Activated naive CD8-positive, alpha-beta T cell treated with anti-CD3 and anti-CD28 coated beads, Interleukin-2, amount 50 U/mL, for 24 hours (primary cell): ENCODE measurements at regions not wholly inside any gene's neighbourhood (a gene's known extent, or its start where the extent isn't known, plus 50 kb on each side); places are given as distances from the start of the nearest gene placed in this dataset.

Source experiments
- ATAC-seq: fragments of 150-1000 bp; cut with Tn5 transposase; one replicate; pipeline ENCODE4 v1.10.0; 2021
- DNase-seq: peaks from one replicate; pipeline ENCODE4 v3.0.0; 2021
- H3K27ac Mint-ChIP-seq: one replicate; pipeline ENCODE4 v1.8.0; 2021; ENCODE audit warnings: mild to moderate bottlenecking, mixed read lengths
- H3K27me3 Mint-ChIP-seq: one replicate; pipeline ENCODE4 v1.8.0; 2021; ENCODE audit warnings: mixed read lengths
- H3K36me3 Mint-ChIP-seq: one replicate; pipeline ENCODE4 v1.8.0; 2021; ENCODE audit warnings: low read depth, mixed read lengths
- H3K4me1 Mint-ChIP-seq: one replicate; pipeline ENCODE4 v1.8.0; 2021; ENCODE audit warnings: mixed read lengths
- H3K4me3 Mint-ChIP-seq: one replicate; pipeline ENCODE4 v1.8.0; 2021; ENCODE audit warnings: mild to moderate bottlenecking, moderate library complexity, mixed read lengths
- H3K9me3 Mint-ChIP-seq: one replicate; pipeline ENCODE4 v1.8.0; 2021; ENCODE audit warnings: mixed read lengths

DNA sequence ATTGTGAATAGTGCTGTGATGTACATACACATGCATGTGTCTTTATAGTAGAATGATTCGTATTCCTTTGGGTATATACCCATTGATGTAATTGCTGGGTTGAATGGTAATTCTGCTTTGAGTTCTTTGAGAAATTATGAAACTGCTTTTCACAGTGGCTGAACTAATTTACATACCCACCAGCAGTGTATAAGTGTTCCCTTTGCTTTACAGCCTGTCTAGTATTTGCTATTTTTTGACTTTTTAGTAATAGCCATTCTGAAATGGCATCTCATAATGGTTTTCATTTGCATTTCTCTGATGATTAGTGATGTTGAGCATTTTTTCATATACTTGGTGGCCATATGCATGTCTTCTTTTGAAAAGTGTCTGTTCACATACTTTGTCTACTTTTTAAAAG, 54.5 kb upstream of the FAM78B start:
- Mint-ChIP-seq H3K27ac (no peak overlapping the region), H3K4me3 (no peak overlapping the region), H3K9me3 (peaks cover 40% of the 10 kb centered on the region), H3K27me3 (no peaks in the 10 kb centered on the region), H3K36me3 (no peaks in the 10 kb centered on the region), H3K4me1 (no peaks in the 10 kb centered on the region)
- DNase-seq (no peak), ATAC-seq (no peak)

DNA sequence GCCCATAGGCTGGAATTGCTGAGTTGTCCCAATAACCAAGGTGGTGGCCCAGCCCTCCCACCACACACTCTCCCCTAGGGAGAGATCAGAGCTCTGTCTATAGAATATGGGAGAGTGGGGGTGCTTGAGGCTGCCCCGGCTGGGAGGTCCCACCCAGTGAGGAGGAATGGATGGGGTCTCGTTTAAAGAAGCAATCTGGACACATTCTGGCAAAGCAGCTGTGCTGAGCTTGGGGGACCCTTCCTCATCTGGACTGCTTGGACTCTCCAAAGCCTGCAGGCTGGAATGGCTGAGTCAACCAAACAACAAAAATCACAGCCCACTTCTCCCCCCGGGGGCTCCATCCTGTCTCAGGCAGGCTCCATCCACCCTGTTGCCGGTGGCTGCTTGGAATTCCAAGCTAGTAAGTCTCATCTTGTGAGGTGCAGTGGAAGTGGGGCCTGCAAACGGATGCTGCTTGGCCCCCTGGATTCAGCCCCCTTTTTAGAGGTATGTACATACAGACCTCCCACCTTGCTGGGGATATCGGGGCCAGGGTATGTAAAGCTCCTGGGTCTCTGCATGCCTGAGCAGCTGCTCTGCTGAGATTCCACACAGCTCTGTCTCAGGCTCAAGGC, 67.1 kb upstream of the FAM78B start:
- Mint-ChIP-seq H3K36me3 (no peaks in the 10 kb centered on the region), H3K27me3 (no peaks in the 10 kb centered on the region), H3K9me3 (peaks cover 13% of the 10 kb centered on the region), H3K4me3 (no peak overlapping the region), H3K27ac (no peak overlapping the region), H3K4me1 (no peaks in the 10 kb centered on the region)
- DNase-seq = no peak
- ATAC-seq = no peak

DNA sequence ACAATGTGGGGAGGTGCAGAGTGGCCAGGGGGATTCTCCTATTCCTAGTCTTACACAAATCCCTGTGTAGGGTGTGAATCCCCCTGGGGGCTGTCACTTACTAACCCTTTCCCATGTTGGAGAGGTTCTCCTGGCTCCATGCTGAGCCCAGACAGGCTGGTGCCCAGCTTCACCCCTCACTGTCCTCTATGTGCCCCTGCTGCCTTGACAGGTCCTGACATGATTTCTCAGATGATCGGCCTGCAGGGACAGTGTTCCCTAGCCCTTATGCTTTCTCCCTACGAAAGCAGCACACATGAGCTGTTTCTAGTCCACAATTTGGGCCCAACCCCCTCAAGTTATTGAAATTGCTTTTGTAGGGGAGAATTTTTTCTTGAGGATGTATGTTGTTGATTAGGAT, 68.9 kb upstream of the FAM78B start:
- ATAC-seq = no peak
- H3K9me3 Mint-ChIP-seq = peaks cover 11% of the 10 kb centered on the region
- DNase-seq = no peak
- no peaks in the 10 kb centered on the region for H3K4me1 Mint-ChIP-seq
- H3K4me3 Mint-ChIP-seq = no peak overlapping the region
- H3K27ac Mint-ChIP-seq = no peak overlapping the region
- no peaks in the 10 kb centered on the region for H3K27me3 Mint-ChIP-seq
- H3K36me3 Mint-ChIP-seq = no peaks in the 10 kb centered on the region

DNA sequence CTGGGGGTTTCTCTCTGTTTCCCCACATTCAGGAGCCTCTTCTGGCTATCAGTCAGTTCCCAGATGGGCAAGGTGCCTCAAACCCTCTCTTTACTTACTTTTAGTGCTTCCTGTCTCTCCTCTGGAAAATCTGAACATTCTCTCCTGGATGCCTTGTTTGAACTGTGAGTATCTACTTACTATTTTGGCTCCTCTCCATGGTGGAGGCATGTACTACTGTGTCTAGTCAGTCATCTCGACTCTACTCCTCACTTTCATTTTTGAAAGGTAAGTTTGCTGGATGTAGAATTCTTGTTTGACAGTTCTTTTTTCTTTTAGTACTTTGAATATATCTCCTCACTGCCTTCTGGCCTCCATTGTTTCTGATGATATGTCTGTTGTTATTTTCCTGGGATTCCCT, 70.9 kb upstream of the FAM78B start:
- Mint-ChIP-seq H3K4me1 (no peaks in the 10 kb centered on the region), H3K9me3 (peaks cover 3% of the 10 kb centered on the region), H3K27ac (no peak overlapping the region), H3K4me3 (no peak overlapping the region), H3K36me3 (no peaks in the 10 kb centered on the region), H3K27me3 (no peaks in the 10 kb centered on the region)
- ATAC-seq (no peak), DNase-seq (no peak)

DNA sequence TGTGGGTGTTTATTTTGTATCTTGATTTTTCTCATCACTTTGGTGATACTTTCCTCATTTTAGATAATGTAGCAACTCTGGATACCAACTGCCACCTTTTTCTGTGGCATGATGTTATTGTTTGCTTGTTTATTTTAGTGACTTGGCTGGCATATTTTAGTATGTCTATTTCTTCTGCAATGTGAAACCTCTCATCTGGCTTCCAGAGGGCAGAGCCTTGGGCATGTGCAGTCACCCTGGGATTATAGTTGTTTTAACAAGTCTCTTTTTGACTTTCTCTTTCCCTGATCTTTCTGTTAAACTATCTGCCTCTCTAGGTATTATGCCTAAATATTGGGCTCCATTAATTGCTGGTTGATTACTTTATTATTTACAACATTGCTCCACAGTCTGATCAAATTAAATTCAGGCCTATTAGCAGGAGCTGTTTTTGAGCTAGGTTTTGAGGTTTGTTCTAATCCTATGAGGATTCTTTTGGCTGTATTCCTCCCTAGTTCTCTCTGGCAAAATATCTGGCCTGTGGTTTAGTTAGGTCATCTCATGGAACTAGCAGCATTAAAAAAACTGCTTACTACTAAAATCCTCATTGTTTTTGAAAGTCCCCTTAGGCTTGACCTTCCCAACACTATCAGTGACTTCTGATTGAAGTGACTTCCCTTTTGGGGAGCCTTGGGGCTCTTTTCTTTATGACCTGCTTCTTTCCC, 86.4 kb upstream of the FAM78B start:
- H3K4me3 Mint-ChIP-seq = no peak overlapping the region
- DNase-seq (no peak), ATAC-seq (no peak)
- H3K9me3 Mint-ChIP-seq = peaks cover 11% of the 10 kb centered on the region
- H3K27me3 Mint-ChIP-seq = no peaks in the 10 kb centered on the region
- no peaks in the 10 kb centered on the region for H3K4me1 Mint-ChIP-seq
- no peaks in the 10 kb centered on the region for H3K36me3 Mint-ChIP-seq
- H3K27ac Mint-ChIP-seq = no peak overlapping the region

DNA sequence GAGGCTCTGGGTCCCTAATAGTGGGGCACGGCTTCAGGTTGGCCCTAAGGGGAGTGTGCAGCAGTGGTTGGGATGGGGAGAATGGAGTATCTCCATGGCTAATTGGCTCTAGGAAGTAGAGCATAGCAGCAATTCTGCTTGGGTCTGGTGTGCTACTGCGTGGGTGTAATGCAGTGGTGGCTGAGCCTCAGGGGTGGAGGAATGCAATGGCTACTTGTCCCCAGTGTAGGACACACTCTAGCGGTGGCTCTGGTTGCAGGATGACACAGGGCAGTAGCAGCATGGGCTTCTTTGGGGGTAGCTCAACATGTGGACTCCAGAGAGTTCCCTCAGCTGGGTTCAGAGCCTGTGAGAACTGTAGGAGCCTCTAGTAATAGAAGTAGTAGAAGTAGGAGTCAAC, 91.2 kb upstream of the FAM78B start:
- peaks cover 7% of the 10 kb centered on the region for H3K9me3 Mint-ChIP-seq
- peaks cover 1% of the 10 kb centered on the region for H3K27me3 Mint-ChIP-seq
- no peaks in the 10 kb centered on the region for H3K36me3 Mint-ChIP-seq
- DNase-seq (no peak), ATAC-seq (no peak)
- H3K4me3 Mint-ChIP-seq = no peak overlapping the region
- H3K4me1 Mint-ChIP-seq = no peaks in the 10 kb centered on the region
- H3K27ac Mint-ChIP-seq = no peak overlapping the region

DNA sequence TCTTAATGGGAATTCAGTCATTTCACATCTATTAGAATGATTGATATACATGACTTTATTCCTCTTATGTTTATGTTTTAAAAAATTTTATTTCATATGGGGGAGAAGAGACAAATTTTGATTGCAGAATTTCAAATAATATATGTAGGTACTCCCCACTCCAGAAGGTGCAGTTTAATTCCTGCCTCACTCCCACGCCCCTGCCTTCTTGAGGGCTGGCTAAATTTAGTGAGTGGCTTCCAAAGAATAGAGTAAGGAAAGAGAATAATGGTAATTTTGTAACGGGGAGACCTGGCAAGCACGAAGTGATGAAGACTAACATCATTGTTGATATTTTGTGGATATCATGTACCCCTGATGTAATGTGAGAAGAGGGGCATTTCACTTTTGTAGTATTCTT, 94.7 kb upstream of the FAM78B start:
- peaks cover 1% of the 10 kb centered on the region for H3K27me3 Mint-ChIP-seq
- no peak for DNase-seq
- H3K36me3 Mint-ChIP-seq = no peaks in the 10 kb centered on the region
- H3K4me1 Mint-ChIP-seq = no peaks in the 10 kb centered on the region
- H3K4me3 Mint-ChIP-seq = no peak overlapping the region
- no peak for ATAC-seq
- H3K9me3 Mint-ChIP-seq = peaks cover 7% of the 10 kb centered on the region
- H3K27ac Mint-ChIP-seq = no peak overlapping the region

DNA sequence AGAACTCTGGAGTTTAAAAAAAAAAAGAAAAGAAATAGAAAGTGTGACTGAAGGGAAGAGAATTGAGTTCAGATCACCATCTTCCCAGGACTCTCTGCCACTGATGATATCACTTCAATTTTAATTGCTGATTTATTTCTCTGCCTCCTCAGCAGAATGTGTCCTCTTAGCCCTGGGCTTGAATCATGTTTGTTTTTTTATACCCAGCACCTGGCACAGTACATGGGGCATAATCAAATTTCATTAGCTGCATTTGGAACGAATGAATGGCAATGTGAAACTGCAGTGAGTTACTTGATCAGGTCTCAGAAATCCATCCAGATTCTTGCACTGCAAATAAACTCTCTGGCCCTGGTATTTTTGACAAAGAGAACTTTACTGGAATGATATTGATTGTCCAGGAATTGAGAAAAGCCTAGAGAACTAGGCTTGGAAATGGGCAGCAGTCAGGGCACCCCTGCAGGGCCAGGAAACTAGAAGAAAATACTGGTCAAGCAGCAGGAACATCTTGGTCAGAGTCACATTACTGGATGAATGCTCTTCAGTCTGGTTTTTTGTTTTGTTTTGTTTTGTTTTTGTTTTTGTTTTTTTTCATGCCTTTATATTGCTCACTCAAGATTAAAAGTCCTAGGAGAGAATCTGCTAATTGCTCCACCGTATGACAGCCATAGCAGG, 103.8 kb upstream of the FAM78B start:
- DNase-seq (no peak), ATAC-seq (no peak)
- H3K27ac Mint-ChIP-seq = no peak overlapping the region
- H3K27me3 Mint-ChIP-seq = no peaks in the 10 kb centered on the region
- peaks cover 3% of the 10 kb centered on the region for H3K4me1 Mint-ChIP-seq
- no peak overlapping the region for H3K4me3 Mint-ChIP-seq
- no peaks in the 10 kb centered on the region for H3K36me3 Mint-ChIP-seq
- peaks cover 4% of the 10 kb centered on the region for H3K9me3 Mint-ChIP-seq

DNA sequence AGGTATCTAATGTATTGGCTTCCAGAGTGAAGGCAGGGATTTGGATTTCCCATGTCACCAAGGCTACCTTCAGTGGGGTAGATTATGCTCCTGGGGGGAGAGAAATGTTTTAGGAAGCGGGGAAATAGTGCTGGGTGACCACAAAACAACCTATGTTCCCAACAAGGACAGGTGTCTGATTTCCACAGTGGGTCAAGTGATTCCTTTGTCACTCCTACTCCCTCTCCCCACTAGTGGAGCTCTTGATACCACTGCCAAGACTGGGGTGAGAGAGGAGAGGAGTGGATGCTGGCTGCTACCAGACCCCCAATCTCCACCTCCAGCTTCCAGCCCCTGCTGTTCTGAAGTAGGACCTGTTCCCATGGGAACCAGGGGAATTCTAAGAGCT, 104.3 kb upstream of the FAM78B start:
- Mint-ChIP-seq H3K27ac (no peak overlapping the region), H3K27me3 (no peaks in the 10 kb centered on the region)
- no peak for ATAC-seq

DNA sequence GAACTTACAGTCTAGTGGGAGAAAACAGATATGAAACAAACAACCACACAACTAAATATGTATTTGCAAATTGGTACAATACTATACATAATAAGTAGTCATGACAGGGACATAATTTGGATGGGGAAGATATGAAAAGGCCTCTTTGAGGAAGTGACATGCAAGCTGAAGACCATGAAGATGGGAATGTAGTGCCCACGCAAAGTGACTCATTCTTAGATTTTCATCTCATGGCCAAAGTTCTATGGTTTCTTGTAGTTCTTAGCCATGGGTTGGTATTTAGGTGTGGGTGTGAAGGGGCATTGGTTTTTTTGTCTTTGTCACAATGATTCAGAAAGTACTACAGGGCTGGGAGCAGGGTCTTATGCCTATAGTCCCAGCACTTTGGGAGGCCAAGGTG, 105.4 kb upstream of the FAM78B start:
- Mint-ChIP-seq H3K27ac (no peak overlapping the region), H3K4me1 (peaks cover 3% of the 10 kb centered on the region), H3K4me3 (no peak overlapping the region), H3K9me3 (peaks cover 8% of the 10 kb centered on the region), H3K36me3 (no peaks in the 10 kb centered on the region), H3K27me3 (no peaks in the 10 kb centered on the region)
- ATAC-seq = peak; percentile 40
- DNase-seq = no peak

More for the DNA sequence above, 104.3 kb upstream of the FAM78B start:
- DNase-seq = no peak
- Mint-ChIP-seq H3K9me3 (peaks cover 4% of the 10 kb centered on the region), H3K36me3 (no peaks in the 10 kb centered on the region), H3K4me3 (no peak overlapping the region), H3K4me1 (peaks cover 3% of the 10 kb centered on the region)

DNA sequence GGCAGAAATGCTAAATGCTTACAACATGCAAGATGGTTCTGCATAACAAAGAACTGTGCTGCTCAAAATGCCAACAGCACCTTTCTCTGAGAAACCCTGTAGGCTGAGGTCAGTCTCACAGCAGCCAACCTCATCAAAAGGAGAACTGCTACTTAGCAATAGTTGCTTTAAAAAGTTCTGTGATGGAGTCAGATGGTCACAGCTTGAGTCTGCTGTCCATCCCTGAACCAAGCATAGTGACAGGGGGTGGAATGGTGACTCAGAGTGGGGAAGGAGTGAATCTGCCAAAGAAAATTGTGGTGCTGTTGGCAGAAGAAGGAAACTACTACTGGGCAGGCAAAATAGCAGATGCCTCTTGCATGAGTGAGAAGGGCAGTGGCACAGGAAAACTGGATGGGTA, 106.0 kb upstream of the FAM78B start:
- Mint-ChIP-seq H3K4me1 (peaks cover 3% of the 10 kb centered on the region), H3K36me3 (no peaks in the 10 kb centered on the region), H3K9me3 (peaks cover 8% of the 10 kb centered on the region), H3K27me3 (no peaks in the 10 kb centered on the region), H3K4me3 (no peak overlapping the region), H3K27ac (no peak overlapping the region)
- no peak for ATAC-seq
- no peak for DNase-seq

DNA sequence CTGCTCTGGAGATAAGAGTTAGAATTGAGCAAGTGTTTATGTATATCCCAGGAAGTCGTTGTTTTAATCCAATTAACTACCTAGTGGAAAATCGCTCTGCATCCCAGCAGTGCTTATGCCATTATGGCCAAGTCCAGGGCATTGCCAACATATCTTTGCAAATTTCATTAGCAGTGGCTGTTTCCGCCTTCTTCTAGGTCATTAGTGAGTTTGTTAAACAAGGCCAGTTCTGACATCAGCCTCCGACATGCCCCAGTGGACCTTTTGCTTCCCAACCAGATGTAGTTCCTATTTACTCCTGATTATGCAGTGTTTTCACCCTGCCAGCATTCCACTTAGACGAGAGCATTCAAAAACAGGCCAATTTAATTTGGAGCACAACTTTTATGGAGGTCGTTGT, 106.8 kb upstream of the FAM78B start:
- Mint-ChIP-seq H3K27me3 (no peaks in the 10 kb centered on the region), H3K9me3 (peaks cover 8% of the 10 kb centered on the region), H3K4me1 (peaks cover 3% of the 10 kb centered on the region), H3K4me3 (no peak overlapping the region), H3K27ac (no peak overlapping the region), H3K36me3 (no peaks in the 10 kb centered on the region)
- DNase-seq = no peak
- no peak for ATAC-seq

DNA sequence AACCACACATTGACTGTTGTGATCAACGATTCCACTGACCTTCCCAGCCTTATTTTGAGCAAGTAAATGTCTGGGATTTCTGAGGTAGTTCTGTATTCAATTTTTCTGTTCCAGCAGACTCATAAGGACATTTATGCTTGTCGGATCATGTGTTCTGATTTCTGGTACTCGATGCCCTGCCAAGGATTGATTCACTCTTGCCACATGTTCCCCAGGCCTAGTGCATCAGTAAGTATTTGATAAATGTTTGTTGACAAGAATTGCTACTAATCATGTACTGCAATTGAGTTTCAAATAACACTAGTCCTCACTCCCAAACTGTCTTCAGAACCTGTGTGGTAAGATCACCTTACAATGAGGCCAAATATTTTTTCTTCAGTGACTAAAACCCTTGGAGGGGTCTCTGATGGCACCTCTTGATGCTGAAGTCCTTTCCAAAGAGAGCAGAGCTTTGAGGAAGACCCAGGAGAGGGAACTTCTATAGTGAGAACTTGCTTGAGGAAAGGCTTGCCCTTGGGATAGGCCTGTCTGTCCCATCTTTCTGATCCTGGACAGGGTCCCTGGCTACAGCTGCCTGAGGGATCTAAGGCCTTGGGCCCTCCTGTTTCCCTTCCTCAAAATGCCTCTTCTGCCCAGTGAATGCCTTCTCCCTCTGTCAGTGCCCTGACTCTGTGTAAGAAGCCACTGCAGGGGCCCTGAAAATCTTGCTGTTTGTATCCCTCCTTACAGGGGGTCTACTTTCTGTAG, 115.8 kb upstream of the FAM78B start:
- Mint-ChIP-seq H3K27me3 (no peaks in the 10 kb centered on the region), H3K36me3 (no peaks in the 10 kb centered on the region), H3K4me3 (no peak overlapping the region), H3K9me3 (no peaks in the 10 kb centered on the region), H3K27ac (no peak overlapping the region), H3K4me1 (no peaks in the 10 kb centered on the region)
- ATAC-seq (no peak), DNase-seq (no peak)

DNA sequence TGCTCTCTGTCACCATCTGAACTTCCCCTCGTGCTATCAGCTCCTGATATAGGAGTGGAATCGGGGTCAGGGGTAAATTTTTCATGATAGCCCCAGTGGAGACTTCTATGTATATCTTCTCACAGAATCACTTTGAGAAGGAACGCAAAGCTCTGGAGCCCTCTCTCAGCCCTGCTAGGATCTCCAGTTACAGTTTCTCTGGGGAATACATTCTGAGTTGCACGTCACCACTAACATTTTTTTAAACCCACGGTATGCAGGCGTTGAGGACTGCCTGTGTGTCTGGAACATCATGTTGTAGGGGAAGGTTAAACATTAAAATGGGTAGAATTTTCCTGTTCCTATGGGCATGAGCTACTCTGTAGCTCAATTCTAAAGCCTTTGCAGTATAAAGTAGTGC, 116.4 kb upstream of the FAM78B start:
- no peaks in the 10 kb centered on the region for H3K36me3 Mint-ChIP-seq
- no peaks in the 10 kb centered on the region for H3K27me3 Mint-ChIP-seq
- DNase-seq (no peak), ATAC-seq (no peak)
- no peaks in the 10 kb centered on the region for H3K9me3 Mint-ChIP-seq
- no peak overlapping the region for H3K4me3 Mint-ChIP-seq
- H3K27ac Mint-ChIP-seq = no peak overlapping the region
- H3K4me1 Mint-ChIP-seq = no peaks in the 10 kb centered on the region

DNA sequence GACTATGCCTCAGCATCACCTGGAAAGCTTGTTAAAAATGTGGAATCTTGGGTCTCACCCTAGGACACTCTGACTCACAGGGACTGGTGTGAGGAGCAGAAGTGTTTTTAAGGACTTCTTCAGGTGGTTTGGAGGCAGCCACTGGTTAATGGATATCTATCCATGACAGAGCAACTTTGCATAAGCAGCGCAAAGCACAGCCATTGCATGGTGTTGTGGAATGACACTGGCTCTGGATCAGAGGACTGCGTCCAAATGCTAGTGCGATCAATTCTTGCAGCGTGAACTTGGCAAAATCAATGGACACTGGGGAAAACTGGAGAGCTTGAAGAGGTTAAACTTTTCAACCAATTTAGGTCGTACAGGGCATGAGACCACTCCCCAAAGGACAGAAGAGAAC, 116.8 kb upstream of the FAM78B start:
- Mint-ChIP-seq H3K27ac (no peak overlapping the region), H3K36me3 (no peaks in the 10 kb centered on the region), H3K4me3 (no peak overlapping the region), H3K27me3 (no peaks in the 10 kb centered on the region), H3K4me1 (no peaks in the 10 kb centered on the region), H3K9me3 (no peaks in the 10 kb centered on the region)
- DNase-seq = no peak
- no peak for ATAC-seq
